ENCODE measurements at regions not wholly inside any gene's neighbourhood (a gene's known extent, or its start where the extent isn't known, plus 50 kb on each side); places are given as distances from the start of the nearest gene placed in this dataset.

DNA sequence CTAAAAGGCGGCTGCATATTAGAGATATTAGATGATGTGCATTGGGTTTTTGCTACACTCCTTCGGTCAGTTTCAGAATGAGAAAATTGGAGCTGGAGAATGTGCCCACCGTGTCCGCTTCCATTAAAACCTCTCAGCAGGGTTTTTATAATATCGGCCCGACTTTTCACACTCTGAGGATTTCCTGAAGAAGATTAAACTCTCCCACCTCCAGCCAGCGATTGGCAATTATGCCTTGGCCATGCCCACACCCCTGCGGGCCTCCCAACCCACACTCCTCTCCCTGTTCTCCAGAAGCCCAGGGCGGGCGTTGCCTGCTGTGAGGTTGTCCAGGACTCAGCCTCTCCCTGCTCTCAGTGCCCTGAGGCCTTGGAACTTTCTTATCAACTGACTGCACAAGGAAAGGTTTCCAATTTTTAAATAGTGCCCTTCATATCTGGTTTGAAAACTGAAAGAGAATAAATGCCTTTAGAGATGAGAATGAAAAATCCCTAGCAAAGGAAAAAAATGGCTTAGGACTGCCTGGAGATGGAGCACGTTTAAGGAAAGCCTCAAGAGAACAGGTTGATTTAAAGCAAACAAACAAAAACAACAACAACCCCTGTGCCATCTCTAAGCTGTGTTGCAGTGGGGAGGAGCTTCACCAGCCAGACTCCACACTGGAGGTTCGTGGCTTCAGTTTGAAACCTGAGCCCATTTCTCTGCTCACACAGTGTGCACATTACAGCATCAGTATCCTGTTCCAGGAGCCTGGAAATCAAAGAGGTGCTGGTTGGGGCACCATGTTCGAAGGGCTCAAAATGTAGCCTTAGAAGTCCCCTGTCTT, 292.9 kb downstream of the NSG2 start:
- DNase-seq: no peak

DNA sequence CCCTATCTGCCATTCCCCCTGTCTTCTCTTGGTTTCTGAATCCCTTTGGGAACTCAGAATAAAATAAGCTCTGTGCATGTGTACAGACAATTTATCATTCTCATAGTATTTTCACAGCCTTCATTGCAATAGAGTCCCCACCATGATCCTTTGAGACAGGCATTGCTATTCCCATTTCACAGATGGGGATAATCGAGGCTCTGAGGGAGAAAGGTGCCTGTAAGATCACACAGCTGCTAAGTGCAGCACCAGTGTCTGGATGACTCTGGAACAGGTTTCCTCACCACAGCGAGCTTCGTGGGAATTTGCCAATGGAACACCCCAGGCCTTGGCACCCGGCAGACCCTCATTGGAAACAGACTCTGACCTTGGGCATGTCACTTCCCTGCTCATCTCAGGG, 293.6 kb downstream of the NSG2 start:
- DNase-seq: no peak

DNA sequence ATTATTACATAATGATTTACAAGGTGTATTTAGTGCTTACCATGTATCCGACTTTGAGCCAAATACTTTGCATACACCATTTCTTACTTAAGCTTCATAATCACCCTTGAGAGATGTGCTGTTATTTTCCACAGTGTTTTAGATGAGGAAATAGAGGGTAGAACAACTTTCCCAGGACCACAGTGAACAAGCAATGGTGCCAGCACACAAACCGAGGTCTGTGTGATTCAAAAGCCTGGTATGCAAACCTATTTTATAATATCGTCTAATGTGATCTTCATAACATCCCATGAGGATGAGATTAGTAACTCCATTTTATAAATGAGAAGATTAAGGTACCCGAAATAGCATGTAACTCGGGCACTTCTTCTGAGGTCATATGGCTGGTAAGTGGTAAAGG, 294.7 kb downstream of the NSG2 start:
- DNase-seq: peak; percentile 64

- no peak for DNase-seq
Measured at GRCh38 chr5:174342696-174343095, 297.2 kb downstream of the NSG2 start.

DNA sequence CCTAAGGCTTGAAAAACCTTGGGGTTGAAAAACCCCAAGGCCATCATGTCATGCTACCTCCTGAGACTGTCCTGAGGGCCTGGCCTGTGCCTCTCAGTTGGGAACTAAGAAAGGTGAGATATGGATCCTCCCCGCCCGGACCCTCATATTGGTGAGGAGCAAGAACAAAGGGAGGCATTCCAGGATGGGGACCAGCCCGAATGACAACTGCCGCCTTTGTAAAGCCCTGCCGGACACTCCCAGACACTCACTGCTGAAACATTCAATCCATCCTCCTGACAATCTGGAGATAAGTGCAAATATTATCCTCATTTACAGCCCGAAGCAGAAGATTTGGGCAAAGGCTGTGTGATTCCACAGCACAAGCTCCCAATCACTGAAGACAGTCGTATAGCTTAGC, 298.3 kb downstream of the NSG2 start:
- DNase-seq: no peak

DNA sequence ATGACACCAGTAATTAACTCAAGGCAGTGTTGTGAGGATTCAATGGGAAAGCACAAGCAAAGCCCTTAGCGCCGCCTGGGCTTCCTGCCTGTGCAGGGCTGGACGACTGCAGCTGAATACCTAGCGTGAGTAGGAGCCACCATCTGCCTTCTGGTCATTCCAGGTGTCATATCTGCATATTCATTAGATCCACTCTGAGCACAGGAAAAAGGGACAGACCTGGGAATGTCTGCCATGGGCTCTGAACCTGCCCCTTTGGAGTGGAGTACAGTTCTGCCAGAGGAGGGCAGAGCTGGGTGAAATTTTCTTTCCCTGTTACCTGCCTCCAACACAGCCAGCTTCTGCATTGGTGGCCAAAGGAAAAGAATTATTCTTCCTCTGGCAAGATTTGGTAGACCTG, 298.8 kb downstream of the NSG2 start:
- no peak for DNase-seq

DNA sequence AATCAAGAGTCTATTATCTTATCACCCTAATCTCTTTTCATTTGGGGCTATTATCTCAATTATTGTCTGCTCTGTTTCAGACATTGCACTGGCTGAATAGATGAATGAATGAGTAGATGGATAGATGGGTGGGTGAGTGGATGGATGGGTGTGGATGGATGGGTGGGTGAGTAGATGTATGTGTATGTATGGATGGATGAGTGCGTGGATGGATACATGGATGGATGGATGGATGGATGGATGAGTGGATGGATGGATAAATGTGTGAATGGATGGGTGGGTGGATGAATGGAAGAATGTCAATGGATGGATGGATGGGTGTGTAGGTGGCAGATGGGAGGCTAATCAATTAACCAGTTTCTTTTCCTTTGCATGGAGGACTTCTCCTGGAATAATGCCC, 301.7 kb downstream of the NSG2 start:
- DNase-seq: no peak

DNA sequence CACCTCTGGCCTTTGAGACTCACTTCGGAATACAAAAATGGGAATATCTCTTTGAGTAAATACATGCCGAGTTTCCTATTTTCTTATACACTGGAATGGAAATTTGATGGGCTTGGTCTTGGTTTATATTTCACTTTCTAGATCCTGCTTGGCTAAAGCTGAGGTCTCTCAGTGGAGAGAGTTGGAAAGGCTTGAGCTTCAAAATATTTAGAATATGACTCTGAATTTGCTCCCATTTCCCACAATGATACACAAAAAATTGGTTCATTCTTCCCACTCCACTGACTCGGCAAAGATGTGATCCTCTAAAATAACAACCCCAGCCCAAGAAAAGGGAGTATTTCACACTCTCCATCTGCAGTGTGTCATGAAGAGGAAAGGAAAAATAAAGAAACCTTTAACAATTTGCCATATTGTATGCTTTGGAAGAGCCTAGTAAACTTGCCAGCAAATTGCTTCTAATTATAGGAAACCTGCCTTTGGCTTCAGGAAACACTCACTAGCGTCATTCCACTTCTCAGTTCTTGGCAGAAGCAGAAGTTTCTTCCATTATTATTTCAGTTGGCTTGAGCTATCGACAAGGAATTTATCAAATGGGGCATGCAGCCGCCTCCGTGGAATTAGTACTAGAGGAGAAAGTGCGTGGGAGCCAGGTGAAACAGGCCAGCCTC, 302.9 kb downstream of the NSG2 start:
- peak; percentile 42 for DNase-seq

DNA sequence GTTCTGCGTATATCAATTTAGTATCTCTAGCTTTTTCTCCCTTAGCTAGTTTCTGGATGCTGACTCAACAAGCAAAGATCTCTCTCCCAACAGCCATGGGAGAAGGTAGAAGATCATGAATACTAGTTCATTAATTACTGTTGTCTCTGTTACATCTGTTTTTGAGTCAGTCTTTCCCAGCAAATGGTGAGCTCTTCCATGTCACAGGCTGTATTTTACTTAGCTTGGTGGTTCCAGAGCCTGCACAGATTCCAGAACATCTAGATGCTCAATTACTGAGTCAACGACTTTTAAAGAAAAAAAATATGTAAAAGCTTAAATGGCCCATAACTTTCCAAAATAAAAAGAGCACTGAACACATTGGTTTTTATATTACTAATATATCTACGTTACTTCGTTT, 307.2 kb downstream of the NSG2 start:
- peak; percentile 54 for DNase-seq

DNA sequence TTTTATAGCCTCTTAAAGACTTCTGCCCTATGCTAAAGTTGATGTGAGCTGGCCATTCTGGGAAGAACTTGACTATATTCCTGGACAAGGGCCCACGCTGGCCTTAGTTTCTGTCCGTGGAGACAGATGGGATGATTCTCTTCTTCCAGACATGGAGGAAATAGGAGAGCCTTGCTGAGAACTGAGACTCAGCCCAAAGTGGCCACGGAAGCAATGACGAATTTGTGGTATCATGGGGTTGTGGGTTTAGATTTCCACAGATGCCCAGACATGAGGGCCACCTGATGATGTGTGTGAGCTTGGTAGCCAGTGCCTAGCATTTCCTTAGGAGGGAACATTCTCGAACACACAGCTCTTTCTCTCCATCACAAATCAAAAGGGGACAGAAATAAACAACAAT, 309.1 kb downstream of the NSG2 start:
- no peak for DNase-seq

GRCh38 chr5:174355208-174355612, 309.7 kb downstream of the NSG2 start:
- peak; percentile 89 for DNase-seq

DNA sequence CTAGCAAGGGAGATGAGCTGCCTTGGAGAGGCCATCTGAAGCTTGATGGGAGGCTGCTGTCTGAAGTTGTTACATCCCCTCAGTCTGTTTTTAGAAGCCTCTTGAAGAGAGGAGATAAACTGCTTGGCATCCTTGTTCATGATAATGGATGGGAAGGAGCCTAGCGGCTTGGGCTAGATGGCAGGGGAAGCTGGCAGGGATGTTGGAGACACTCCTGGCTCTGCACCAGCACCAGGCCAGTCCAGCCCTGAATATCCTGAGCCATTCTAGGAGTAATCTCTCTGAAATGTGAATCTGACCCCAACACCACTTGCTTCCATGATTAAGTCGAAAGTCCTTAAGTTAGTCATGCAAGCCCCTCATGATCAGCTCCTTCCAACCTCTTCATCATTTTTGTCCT, 310.5 kb downstream of the NSG2 start:
- no peak for DNase-seq

- no peak for DNase-seq
Measured at GRCh38 chr5:174356536-174356935, 311.0 kb downstream of the NSG2 start.

DNA sequence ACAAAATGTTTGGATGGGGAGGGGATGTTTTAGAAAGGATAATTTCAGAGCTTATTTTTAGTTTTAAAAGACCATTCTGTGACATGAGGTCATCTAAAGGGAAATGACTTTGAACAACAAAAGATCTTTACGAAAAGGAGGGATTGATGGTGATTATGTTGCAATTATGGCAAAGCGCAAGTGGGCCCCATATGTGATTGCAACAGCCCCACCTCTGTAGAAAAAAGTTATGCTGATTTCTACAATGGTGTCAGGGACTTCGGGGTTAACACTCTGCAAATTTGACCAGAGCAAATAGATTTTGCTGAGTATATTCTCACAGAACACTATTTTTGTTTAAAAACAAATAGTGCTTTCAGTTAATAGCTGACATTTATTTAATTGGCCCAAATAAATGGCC, 312.8 kb downstream of the NSG2 start:
- DNase-seq: no peak

GRCh38 chr5:174359071-174359470, 313.6 kb downstream of the NSG2 start:
- no peak for DNase-seq

DNA sequence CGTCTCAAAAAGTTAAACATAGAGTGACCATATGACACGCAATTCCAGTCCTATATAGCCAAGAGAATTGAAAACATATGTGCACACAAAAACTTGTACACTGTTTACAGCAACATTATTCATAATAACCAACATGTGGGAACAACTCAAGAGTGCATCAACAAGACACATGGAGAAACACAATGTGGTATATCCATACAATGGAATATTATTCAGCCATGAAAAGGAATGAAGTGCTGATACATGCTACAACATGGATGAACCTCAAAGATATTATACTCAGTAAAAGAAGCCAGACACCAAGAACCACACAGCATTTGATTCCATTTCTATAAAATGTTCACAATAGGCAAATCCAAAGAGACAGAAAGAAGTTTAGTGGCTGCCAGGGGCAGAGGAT, 317.0 kb downstream of the NSG2 start:
- DNase-seq: no peak

GRCh38 chr5:174363934-174364333, 318.4 kb downstream of the NSG2 start:
- no peak for DNase-seq

DNA sequence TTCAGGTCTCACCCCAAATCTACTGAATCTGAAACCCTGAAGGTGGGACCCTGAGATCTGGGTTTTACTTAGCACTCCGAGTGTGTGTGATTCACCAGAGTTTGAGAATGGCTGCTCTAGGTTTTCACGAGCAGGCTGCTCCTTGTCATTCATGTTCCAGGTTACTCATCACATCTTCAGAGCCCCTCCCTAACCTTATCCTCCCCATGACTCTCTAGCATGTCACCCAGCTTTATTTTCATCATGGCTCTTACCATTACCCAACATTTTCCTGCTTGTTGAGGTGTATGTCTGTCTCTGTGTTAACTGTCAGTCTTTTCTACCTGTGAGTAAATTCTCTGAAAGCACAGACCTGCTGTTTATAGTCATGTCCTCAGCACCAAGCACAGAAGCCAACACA, 319.2 kb downstream of the NSG2 start:
- DNase-seq: no peak

DNA sequence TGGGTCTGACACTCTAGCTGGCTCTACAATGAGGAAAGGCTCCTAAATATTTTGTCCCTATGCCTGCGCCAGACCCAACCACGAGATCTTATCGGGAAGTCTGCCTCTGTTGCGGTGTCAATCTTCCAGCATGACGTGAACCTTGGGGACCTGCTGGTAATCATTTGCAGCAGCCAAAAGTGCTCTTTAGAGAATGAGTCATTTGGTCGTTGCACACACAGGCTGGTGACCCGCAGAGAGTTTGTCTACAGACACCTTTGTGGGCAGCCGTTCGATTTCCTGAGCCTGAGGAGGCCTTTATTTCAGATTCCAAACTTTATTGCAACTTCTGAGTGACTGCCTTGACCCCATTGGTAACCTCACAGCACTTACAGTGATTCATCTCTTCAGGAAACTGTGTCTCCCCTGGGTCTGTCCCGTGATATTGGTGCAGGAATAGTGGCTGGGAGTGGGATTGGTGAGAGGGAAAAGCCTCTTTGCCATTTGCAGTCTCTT, 326.1 kb downstream of the NSG2 start:
- DNase-seq: peak; percentile 92

GRCh38 chr5:174374206-174374605, 328.7 kb downstream of the NSG2 start:
- no peak for DNase-seq

DNA sequence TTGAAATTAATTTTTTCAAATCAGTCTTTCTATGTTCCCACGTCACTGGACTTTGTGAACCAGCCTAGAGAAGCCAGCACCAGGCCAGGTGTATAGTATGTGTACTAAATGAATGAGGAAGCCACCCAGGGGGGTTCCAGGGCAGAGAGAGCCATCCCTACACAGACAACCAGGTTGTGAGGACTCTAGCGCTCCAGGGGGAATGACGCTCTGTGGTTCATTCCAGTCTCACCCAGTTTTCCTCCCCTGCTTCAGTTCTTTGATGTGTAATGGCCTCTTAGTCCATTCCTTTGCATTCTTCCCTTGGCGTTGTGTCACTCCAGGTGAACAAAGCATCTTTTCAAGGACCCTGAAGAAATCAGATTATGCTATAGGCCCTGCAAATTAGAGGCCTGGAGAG, 330.6 kb downstream of the NSG2 start:
- DNase-seq: no peak

GRCh38 chr5:174376726-174377373, 331.3 kb downstream of the NSG2 start:
- DNase-seq: no peak

- peak; percentile 46 for DNase-seq
Measured at GRCh38 chr5:174378121-174378874, 332.8 kb downstream of the NSG2 start.
